ENCODE measurements at regions not wholly inside any gene's neighbourhood (a gene's known extent, or its start where the extent isn't known, plus 50 kb on each side); places are given as distances from the start of the nearest gene placed in this dataset.

- TF ChIP-seq CTCF (IDR thresholded peaks at IDR 0.05; ENCODE audit: poor library complexity) (no peak), EZH2 (IDR thresholded peaks at IDR 0.05; ENCODE audit: borderline replicate concordance) (no peak)
Measured at GRCh38 chr1:229058111-229058561, 212.8 kb upstream of the RAB4A start.

All from hepatocyte (in vitro differentiated cells).